Left lung (tissue), 4 donors: ENCODE measurements at regions not wholly inside any gene's neighbourhood (a gene's known extent, or its start where the extent isn't known, plus 50 kb on each side); places are given as distances from the start of the nearest gene placed in this dataset.

Source experiments
- ATAC-seq: fragments of 200-7000 bp; cut with Tn5 transposase; one replicate; pipeline ENCODE4 v1.9.1; 2020; ENCODE audit warnings: moderate library complexity
- DNase-seq, 4 donors: peaks; one replicate each; pipeline ENCODE4 v3.0.0-alpha.2; 2013 to 2020
- H3K27ac ChIP-seq, 2 donors: fragments of 200-600 bp; sonication (generic) in 1 of 2; one replicate each; pipeline versions ENCODE4 v1.5.0 to v1.8.0; 2020 to 2021
- H3K27me3 ChIP-seq, 2 donors: fragments of 200-600 bp; sonication (generic) in 1 of 2; one replicate each; pipeline versions ENCODE4 v1.5.0 to v1.8.0; 2020 to 2021
- H3K36me3 ChIP-seq, 2 donors: fragments of 200-600 bp; sonication (generic) in 1 of 2; one replicate each; pipeline versions ENCODE4 v1.5.0 to v1.8.0; 2020 to 2021
- H3K4me1 ChIP-seq, 2 donors: fragments of 200-600 bp; one replicate each; pipeline ENCODE4 v1.8.0; 2021
- H3K4me3 ChIP-seq, 2 donors: fragments of 200-600 bp; sonication (generic) in 1 of 2; one replicate each; pipeline versions ENCODE4 v1.5.0 to v1.8.0; 2020 to 2021; ENCODE audit warnings: mild to moderate bottlenecking in 1 of 2
- H3K9me3 ChIP-seq, 2 donors: fragments of 200-600 bp; sonication (generic) in 1 of 2; one replicate each; pipeline versions ENCODE4 v1.5.0 to v1.8.0; 2020 to 2021
- CTCF ChIP-seq, 2 donors: fragments of 200-600 bp; sonication (generic) in 1 of 2; IDR thresholded peaks; one replicate each; pipeline versions ENCODE4 v1.5.0 to v1.8.0; 2021; ENCODE audit warnings: antibody characterized with exemption in 2 of 2
- intact Hi-C, 2 donors: fragments of 100-400 bp; cut with DNase I; formaldehyde crosslinking; loops; one replicate each; pipeline versions ENCODE4 v1.11.2 to v1.14.2; 2022
- donor health status: DM: no; HTN: yes; CAD: no.
- donor health status: DM: no; HTN: no; CAD: no.

GRCh38 chr3:193774916-193775285, 181.9 kb downstream of the OPA1 start:
- Histone ChIP-seq H3K4me3 (no peak overlapping the region), H3K36me3 (no peaks in the 10 kb centered on the region), H3K27me3 (peaks cover 6 to 39% of the 10 kb centered on the region in 2 donors), H3K9me3 (no peaks in the 10 kb centered on the region), H3K27ac (no peak overlapping the region), H3K4me1 (peaks cover 0 to 4% of the 10 kb centered on the region in 2 donors)
- no peak for TF ChIP-seq CTCF (IDR thresholded peaks at IDR 0.05)
- intact Hi-C loops: loop anchor here in 1 of 2 donors (10.0 kb wide), 1 partner anchor 550 kb away; no protein-coding TSS in a partner anchor
- ATAC-seq: no peak
- DNase-seq: no peak

- Histone ChIP-seq H3K9me3 (no peaks in the 10 kb centered on the region), H3K4me3 (no peak overlapping the region), H3K36me3 (no peaks in the 10 kb centered on the region), H3K27ac (no peak overlapping the region), H3K4me1 (peaks cover 0 to 4% of the 10 kb centered on the region in 2 donors), H3K27me3 (peaks cover 6 to 45% of the 10 kb centered on the region in 2 donors)
- DNase-seq (no peak), ATAC-seq (no peak)
- no peak for TF ChIP-seq CTCF (IDR thresholded peaks at IDR 0.05)
- intact Hi-C loops: loop anchor here in 1 of 2 donors (10.0 kb wide), 1 partner anchor 549 kb away; no protein-coding TSS in a partner anchor
These were observed 182.5 kb downstream of the OPA1 start for GRCh38 chr3:193775421-193776077.

- ATAC-seq (no peak), DNase-seq (no peak)
- Histone ChIP-seq H3K9me3 (no peaks in the 10 kb centered on the region), H3K27me3 (peaks cover 6 to 45% of the 10 kb centered on the region in 2 donors), H3K36me3 (no peaks in the 10 kb centered on the region), H3K27ac (no peak overlapping the region), H3K4me1 (peaks cover 6 to 11% of the 10 kb centered on the region in 2 donors), H3K4me3 (no peak overlapping the region)
- no peak for TF ChIP-seq CTCF (IDR thresholded peaks at IDR 0.05)
- intact Hi-C loops: loop anchor here in 1 of 2 donors (10.0 kb wide), 1 partner anchor 548 kb away; no protein-coding TSS in a partner anchor
These were observed 183.8 kb downstream of the OPA1 start for GRCh38 chr3:193776626-193777358.

DNA sequence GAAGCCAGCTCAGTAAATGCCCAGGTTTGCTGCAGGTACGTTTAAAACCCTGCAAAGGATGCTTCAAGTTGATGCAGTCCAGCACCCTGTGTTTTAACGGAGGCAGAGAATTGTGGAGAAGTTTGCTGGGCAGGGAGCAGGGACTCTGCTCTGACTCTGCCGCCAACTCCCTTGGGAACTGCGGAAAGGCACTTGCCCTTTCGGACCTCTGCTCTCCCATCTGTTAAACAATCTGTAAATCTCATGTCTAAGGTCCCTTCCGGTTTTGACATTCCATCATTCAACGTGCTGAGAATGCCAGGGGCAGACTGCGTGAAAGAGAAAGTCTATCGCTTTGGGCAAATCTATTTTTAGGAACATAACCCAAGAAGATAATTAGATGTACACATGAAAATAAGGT, 184.5 kb downstream of the OPA1 start:
- no peak for TF ChIP-seq CTCF (IDR thresholded peaks at IDR 0.05)
- H3K27me3 ChIP-seq: peaks cover 6 to 45% of the 10 kb centered on the region in 2 donors
- no peak overlapping the region for H3K27ac ChIP-seq
- ATAC-seq (no peak), DNase-seq (no peak)
- peaks cover 6 to 11% of the 10 kb centered on the region in 2 donors for H3K4me1 ChIP-seq
- H3K36me3 ChIP-seq: no peaks in the 10 kb centered on the region
- intact Hi-C loops: loop anchor here in 1 of 2 donors (10.0 kb wide), 1 partner anchor 547 kb away; no protein-coding TSS in a partner anchor
- H3K9me3 ChIP-seq: no peaks in the 10 kb centered on the region
- H3K4me3 ChIP-seq: no peak overlapping the region

DNA sequence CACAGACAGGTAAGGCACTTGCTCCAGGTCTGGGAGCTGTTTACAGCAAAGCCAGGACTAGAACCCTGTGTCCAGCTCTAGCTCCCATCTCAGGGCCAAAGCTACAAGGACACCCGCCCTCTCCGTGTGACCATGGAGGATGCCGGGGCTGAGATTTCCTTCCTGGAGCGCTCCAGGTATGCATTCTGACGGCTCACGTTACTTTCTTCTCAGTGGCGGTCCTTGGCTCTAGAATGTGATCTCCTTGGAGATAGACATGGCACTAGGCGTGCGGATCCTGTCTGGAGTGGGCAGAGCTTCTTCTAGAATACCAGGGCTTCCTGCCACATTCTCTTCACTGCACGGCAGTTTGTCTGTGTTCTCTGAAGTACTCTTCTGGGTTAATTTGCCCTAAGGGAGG, 185.7 kb downstream of the OPA1 start:
- ATAC-seq (no peak), DNase-seq (no peak)
- Histone ChIP-seq H3K4me1 (peaks cover 6 to 11% of the 10 kb centered on the region in 2 donors), H3K27me3 (peaks cover 6 to 45% of the 10 kb centered on the region in 2 donors), H3K36me3 (no peaks in the 10 kb centered on the region), H3K9me3 (no peaks in the 10 kb centered on the region), H3K27ac (no peak overlapping the region), H3K4me3 (no peak overlapping the region)
- no peak for TF ChIP-seq CTCF (IDR thresholded peaks at IDR 0.05)
- intact Hi-C loops: loop anchor here in 1 of 2 donors (10.0 kb wide), 1 partner anchor 546 kb away; no protein-coding TSS in a partner anchor
